ENCODE measurements at regions not wholly inside any gene's neighbourhood (a gene's known extent, or its start where the extent isn't known, plus 50 kb on each side); places are given as distances from the start of the nearest gene placed in this dataset.

DNA sequence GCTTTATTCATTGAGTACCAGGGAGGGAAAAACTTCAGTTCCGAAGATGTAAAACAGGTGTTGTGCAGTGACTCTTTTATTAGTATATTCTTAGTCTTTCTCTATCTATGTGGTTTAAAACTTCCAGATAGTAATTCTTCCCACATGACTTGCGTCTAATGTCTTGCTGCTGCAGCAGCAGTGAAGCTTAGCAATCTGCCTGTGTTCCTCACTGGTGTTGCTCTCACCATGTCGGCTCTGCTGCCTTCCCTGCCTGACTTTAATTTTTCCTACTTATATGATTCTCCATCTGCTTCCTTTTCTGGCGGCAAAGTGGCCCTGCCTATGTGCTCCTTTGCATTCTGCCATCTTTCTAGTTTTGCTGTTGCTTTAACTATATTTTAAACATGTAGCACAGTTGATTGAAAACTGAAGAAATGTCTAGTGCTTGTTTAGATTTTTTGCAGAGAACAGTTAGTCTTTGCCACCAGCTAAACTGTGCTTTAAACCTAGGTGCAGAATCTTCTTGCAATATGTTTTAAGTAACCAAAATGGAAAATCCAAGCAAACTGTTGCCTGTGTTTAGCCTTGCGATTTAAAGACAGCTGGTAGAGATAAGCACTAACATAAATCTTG, 1934.2 kb upstream of the IGFBP7 start (continued):
- TF ChIP-seq, protein P1, sequence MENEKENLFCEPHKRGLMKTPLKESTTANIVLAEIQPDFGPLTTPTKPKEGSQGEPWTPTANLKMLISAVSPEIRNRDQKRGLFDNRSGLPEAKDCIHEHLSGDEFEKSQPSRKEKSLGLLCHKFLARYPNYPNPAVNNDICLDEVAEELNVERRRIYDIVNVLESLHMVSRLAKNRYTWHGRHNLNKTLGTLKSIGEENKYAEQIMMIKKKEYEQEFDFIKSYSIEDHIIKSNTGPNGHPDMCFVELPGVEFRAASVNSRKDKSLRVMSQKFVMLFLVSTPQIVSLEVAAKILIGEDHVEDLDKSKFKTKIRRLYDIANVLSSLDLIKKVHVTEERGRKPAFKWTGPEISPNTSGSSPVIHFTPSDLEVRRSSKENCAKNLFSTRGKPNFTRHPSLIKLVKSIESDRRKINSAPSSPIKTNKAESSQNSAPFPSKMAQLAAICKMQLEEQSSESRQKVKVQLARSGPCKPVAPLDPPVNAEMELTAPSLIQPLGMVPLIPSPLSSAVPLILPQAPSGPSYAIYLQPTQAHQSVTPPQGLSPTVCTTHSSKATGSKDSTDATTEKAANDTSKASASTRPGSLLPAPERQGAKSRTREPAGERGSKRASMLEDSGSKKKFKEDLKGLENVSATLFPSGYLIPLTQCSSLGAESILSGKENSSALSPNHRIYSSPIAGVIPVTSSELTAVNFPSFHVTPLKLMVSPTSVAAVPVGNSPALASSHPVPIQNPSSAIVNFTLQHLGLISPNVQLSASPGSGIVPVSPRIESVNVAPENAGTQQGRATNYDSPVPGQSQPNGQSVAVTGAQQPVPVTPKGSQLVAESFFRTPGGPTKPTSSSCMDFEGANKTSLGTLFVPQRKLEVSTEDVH (IDR thresholded peaks at IDR 0.05; ENCODE audit: low read depth, partially characterized antibody): no peak
- TF ChIP-seq ZNF24 (IDR thresholded peaks at IDR 0.05) (no peak), CREM (IDR thresholded peaks at IDR 0.05; ENCODE audit: low read depth) (no peak), HDGF (IDR thresholded peaks at IDR 0.05) (no peak), SMC3 (IDR thresholded peaks at IDR 0.05; ENCODE audit: borderline replicate concordance, low read length) (no peak)
- TF ChIP-seq, protein P2, sequence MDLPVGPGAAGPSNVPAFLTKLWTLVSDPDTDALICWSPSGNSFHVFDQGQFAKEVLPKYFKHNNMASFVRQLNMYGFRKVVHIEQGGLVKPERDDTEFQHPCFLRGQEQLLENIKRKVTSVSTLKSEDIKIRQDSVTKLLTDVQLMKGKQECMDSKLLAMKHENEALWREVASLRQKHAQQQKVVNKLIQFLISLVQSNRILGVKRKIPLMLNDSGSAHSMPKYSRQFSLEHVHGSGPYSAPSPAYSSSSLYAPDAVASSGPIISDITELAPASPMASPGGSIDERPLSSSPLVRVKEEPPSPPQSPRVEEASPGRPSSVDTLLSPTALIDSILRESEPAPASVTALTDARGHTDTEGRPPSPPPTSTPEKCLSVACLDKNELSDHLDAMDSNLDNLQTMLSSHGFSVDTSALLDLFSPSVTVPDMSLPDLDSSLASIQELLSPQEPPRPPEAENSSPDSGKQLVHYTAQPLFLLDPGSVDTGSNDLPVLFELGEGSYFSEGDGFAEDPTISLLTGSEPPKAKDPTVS (IDR thresholded peaks at IDR 0.05; ENCODE audit: low read depth, low read length): no peak

DNA sequence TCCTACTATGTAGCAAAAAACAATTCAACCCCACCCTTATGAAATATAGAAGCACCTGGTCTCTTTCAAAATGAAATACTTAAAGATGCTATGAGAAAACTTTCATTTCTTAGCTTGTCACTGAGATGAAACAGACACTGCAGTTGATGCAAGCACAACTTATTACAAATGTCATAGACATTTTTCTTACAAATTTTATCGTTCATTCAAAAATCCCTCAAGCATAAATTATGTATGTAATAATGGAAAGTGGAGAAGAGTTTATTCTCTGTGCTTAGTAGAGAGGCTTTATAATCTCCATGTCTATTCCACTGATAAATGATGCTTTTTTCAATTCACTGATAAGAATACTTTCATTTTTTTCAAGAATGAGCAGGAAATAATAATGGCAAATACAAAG, 1943.9 kb upstream of the IGFBP7 start:
- H3K9ac ChIP-seq (ENCODE audit: control insufficient read depth, insufficient read depth, low read length): no peak overlapping the region
- no peak for FAIRE-seq
- ChIA-PET CTCF (no interaction called here), POLR2A (no interaction called here), RAD21 (ENCODE audit: unreplicated experiment) (no interaction called here), SMC1A (ENCODE audit: uncharacterized antibody, unreplicated experiment) (no interaction called here)
- H4K20me1 ChIP-seq (ENCODE audit: control insufficient read depth, insufficient read depth): no peaks in the 10 kb centered on the region
- no peak overlapping the region for H2AFZ ChIP-seq (ENCODE audit: control insufficient read depth, low read depth, low read length)
- H3K9me3 ChIP-seq (replicated peaks; ENCODE audit: control insufficient read depth, insufficient read depth, low read length): no peaks in the 10 kb centered on the region
- H3K27me3 ChIP-seq (replicated peaks in 1 of 2; ENCODE audit: control insufficient read depth in 2 of 2, insufficient read depth in 2 of 2, low read length in 1 of 2): no peaks in the 10 kb centered on the region
- TF ChIP-seq IKZF1 (conservative IDR thresholded peaks at IDR 0.05) (no peak), SUPT20H (IDR thresholded peaks at IDR 0.05; ENCODE audit: borderline replicate concordance, control insufficient read depth, low read depth, low read length) (no peak), ZZZ3 (IDR thresholded peaks at IDR 0.05; ENCODE audit: control insufficient read depth, insufficient read length, low read depth) (no peak), POU2F2 (IDR thresholded peaks at IDR 0.05; ENCODE audit: borderline replicate concordance, low read depth, low read length) (no peak), ZNF274 (IDR thresholded peaks at IDR 0.05; ENCODE audit: insufficient read depth, insufficient read length) (no peak), ATF7 (IDR thresholded peaks at IDR 0.05; ENCODE audit: low read depth) (no peak), ZBED1 (IDR thresholded peaks at IDR 0.05; ENCODE audit: borderline replicate concordance) (no peak), POLR2AphosphoS5 (IDR thresholded peaks at IDR 0.05; ENCODE audit: low read length) (no peak), SREBF1 (IDR thresholded peaks at IDR 0.05; ENCODE audit: low read length) (no peak), EED (IDR thresholded peaks at IDR 0.05; ENCODE audit: low read depth) (no peak)
- TF ChIP-seq, protein P3, sequence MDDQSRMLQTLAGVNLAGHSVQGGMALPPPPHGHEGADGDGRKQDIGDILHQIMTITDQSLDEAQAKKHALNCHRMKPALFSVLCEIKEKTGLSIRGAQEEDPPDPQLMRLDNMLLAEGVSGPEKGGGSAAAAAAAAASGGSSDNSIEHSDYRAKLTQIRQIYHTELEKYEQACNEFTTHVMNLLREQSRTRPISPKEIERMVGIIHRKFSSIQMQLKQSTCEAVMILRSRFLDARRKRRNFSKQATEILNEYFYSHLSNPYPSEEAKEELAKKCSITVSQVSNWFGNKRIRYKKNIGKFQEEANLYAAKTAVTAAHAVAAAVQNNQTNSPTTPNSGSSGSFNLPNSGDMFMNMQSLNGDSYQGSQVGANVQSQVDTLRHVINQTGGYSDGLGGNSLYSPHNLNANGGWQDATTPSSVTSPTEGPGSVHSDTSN (IDR thresholded peaks at IDR 0.05; ENCODE audit: insufficient replicate concordance, low read depth, low read length): no peak
- no peak for ATAC-seq
- intact Hi-C loops (cut with micrococcal nuclease; ENCODE audit: unreplicated experiment): no loop called here
- no peaks in the 10 kb centered on the region for H3K79me2 ChIP-seq (ENCODE audit: control insufficient read depth, insufficient read depth, low read length)
- WGBS (ENCODE audit: insufficient coverage, insufficient replicate concordance, low lambda C conversion rate, missing lambda C conversion rate): 0% methylated on average over 1 of the region's 1 CpG
- H3K27ac ChIP-seq (ENCODE audit: control insufficient read depth, insufficient read depth): no peak overlapping the region
- no peaks in the 10 kb centered on the region for H3K4me1 ChIP-seq (ENCODE audit: control insufficient read depth, insufficient read depth, low read length)
- H3K36me3 ChIP-seq (ENCODE audit: control insufficient read depth in 2 of 2, insufficient read depth in 2 of 2, low read length in 1 of 2): no peaks in the 10 kb centered on the region
- H3K4me3 ChIP-seq: no peak overlapping the region
- H3K4me2 ChIP-seq (ENCODE audit: control insufficient read depth, insufficient read depth): no peak overlapping the region
- in situ Hi-C loops (cut with MboI): no loop called here
- BruUV-seq (replicated peaks): no TSS peak
- no peak for DNase-seq (ENCODE audit: low read depth, low spot score)

All from GM12878 (cell line).